ENCODE measurements at regions not wholly inside any gene's neighbourhood (a gene's known extent, or its start where the extent isn't known, plus 50 kb on each side); places are given as distances from the start of the nearest gene placed in this dataset.

GRCh38 chr6:95501032-95501904, 76.1 kb upstream of the MANEA start:
- no peak for TF ChIP-seq POLR2A (IDR thresholded peaks at IDR 0.05)
- TF ChIP-seq CTCF (IDR thresholded peaks at IDR 0.05 in 8 of 11, conservative IDR thresholded peaks at IDR 0.05 in 3 of 11): no peak
- TF ChIP-seq POLR2AphosphoS5 (IDR thresholded peaks at IDR 0.05): no peak
- Histone ChIP-seq H3K4me1 (no peaks in the 10 kb centered on the region), H3K4me3 (no peak overlapping the region), H3K9me3 (peaks cover 0 to 33% (median 26%) of the 10 kb centered on the region in 8 donors), H3K27me3 (replicated peaks in 1 of 7) (no peaks in the 10 kb centered on the region), H3K27ac (no peak overlapping the region), H3K36me3 (no peaks in the 10 kb centered on the region)
- DNase-seq: no peak
- 90 to 96% (median 95%) methylated on average over 4 of the region's 4 CpGs for WGBS, 5 donors
- intact Hi-C loops (cut with DNase I; ENCODE audit: low total_unique reads): no loop called here

- DNase-seq: no peak
- intact Hi-C loops (cut with DNase I; ENCODE audit: low total_unique reads): no loop called here
- H3K27me3 ChIP-seq (replicated peaks in 1 of 7): no peaks in the 10 kb centered on the region
- whole genome bisulfite sequencing, 5 donors: 87 to 97% (median 92%) methylated on average over 1 of the region's 1 CpG
- H3K27ac ChIP-seq: no peak overlapping the region
- H3K36me3 ChIP-seq: no peaks in the 10 kb centered on the region
- H3K4me3 ChIP-seq: no peak overlapping the region
- H3K4me1 ChIP-seq: no peaks in the 10 kb centered on the region
- H3K9me3 ChIP-seq: peaks cover 0 to 24% (median 19%) of the 10 kb centered on the region in 8 donors
- TF ChIP-seq CTCF (IDR thresholded peaks at IDR 0.05 in 8 of 11, conservative IDR thresholded peaks at IDR 0.05 in 3 of 11) (no peak), POLR2A (IDR thresholded peaks at IDR 0.05) (no peak), POLR2AphosphoS5 (IDR thresholded peaks at IDR 0.05) (no peak)
Observed at GRCh38 chr6:95503568-95503967, 73.8 kb upstream of the MANEA start.

- WGBS, 5 donors: 9 to 13% (median 11%) methylated on average over 4 of the region's 4 CpGs
- H3K36me3 ChIP-seq: no peaks in the 10 kb centered on the region
- TF ChIP-seq POLR2A (IDR thresholded peaks at IDR 0.05) (no peak), POLR2AphosphoS5 (IDR thresholded peaks at IDR 0.05) (no peak), CTCF (IDR thresholded peaks at IDR 0.05 in 8 of 11, conservative IDR thresholded peaks at IDR 0.05 in 3 of 11) (no peak)
- no peak overlapping the region for H3K27ac ChIP-seq
- H3K9me3 ChIP-seq: no peaks in the 10 kb centered on the region
- no peaks in the 10 kb centered on the region for H3K27me3 ChIP-seq (replicated peaks in 1 of 7)
- no peaks in the 10 kb centered on the region for H3K4me1 ChIP-seq
- DNase-seq: no peak
- H3K4me3 ChIP-seq: no peak overlapping the region
- intact Hi-C loops (cut with DNase I; ENCODE audit: low total_unique reads): no loop called here
Observed at GRCh38 chr6:95511404-95511803, 65.9 kb upstream of the MANEA start.

- no peak for DNase-seq
- H3K4me3 ChIP-seq: no peak overlapping the region
- H3K27me3 ChIP-seq (replicated peaks in 1 of 7): no peaks in the 10 kb centered on the region
- H3K9me3 ChIP-seq: peaks cover 0 to 9% (median 0%) of the 10 kb centered on the region in 8 donors
- no peak for TF ChIP-seq POLR2A (IDR thresholded peaks at IDR 0.05)
- no peak overlapping the region for H3K27ac ChIP-seq
- 72 to 77% (median 75%) methylated on average over 2 of the region's 2 CpGs for WGBS, 5 donors
- no peaks in the 10 kb centered on the region for H3K4me1 ChIP-seq
- H3K36me3 ChIP-seq: no peaks in the 10 kb centered on the region
- intact Hi-C loops (cut with DNase I; ENCODE audit: low total_unique reads): no loop called here
Observed at GRCh38 chr6:95515975-95516374, 61.4 kb upstream of the MANEA start.
